Testis (tissue), 2 donors: ENCODE measurements at regions not wholly inside any gene's neighbourhood (a gene's known extent, or its start where the extent isn't known, plus 50 kb on each side); places are given as distances from the start of the nearest gene placed in this dataset.

Source experiments
- DNase-seq: peaks from one replicate; pipeline ENCODE4 v3.0.0-alpha.2; 2019
- H3K27ac ChIP-seq, 2 donors: fragments of 200-600 bp; sonication (generic); one replicate each; pipeline ENCODE4 v1.5.1; 2019
- H3K27me3 ChIP-seq: fragments of 200-600 bp; sonication (generic); one replicate; pipeline ENCODE4 v1.5.1; 2019
- H3K36me3 ChIP-seq: fragments of 200-600 bp; sonication (generic); one replicate; pipeline ENCODE4 v1.5.1; 2017; ENCODE audit warnings: low read depth; ENCODE audit errors: missing control alignments
- H3K4me1 ChIP-seq: fragments of 200-600 bp; sonication (generic); one replicate; pipeline ENCODE4 v1.5.1; 2019
- H3K4me3 ChIP-seq, 2 donors: fragments of 200-600 bp; sonication (generic); one replicate each; pipeline ENCODE4 v1.5.1; 2017 to 2019
- H3K9me3 ChIP-seq: fragments of 200-600 bp; sonication (generic); one replicate; pipeline ENCODE4 v1.5.1; 2017
- POLR2A ChIP-seq: fragments of 450-650 bp; IDR thresholded peaks from one replicate; pipeline ENCODE4 v1.6.1; 2017; ENCODE audit warnings: antibody characterized with exemption, mild to moderate bottlenecking, moderate library complexity
- WGBS, 2 donors: methylation state at CpG; one replicate each; pipeline ENCODE4 v1.1.5; 2018; 5-methylcytosine and 5-hydroxymethylcytosine counted together
- intact Hi-C: fragments of 100-400 bp; cut with DNase I; formaldehyde crosslinking; loops from one replicate; pipeline ENCODE4 v1.15.1; 2023; ENCODE audit warnings: low total_unique reads
- TF ChIP-seq, protein P1 (sequence below), 3 experiments: fragments of 450-650 bp in 2 of 3; fragments of 200-600 bp in 1 of 3; sonication (generic) in 1 of 3; IDR thresholded peaks; one replicate each; pipeline ENCODE4 v1.5.1; 2016 to 2019; ENCODE audit warnings: antibody characterized with exemption in 3 of 3, mild to moderate bottlenecking in 2 of 3, moderate library complexity in 1 of 3

DNA sequence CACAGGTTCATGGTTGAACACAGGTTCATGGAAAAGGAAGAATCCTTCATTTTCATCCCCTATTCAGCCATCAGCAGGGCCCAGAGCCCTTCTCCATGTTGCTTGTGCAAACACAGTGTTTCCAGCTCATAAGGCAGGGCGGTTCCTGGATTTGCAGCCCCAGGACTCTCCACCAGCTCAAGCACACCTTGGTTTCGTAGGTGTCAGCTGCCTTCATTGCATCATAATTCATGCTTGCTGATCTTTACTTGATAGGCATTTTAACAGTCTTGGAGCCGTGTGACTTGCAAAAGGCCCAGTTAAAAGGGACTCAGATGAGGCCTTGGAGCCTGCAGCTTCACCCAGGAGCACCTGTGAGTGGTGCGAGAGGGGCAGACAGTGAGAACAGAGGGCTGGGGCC is 318.1 kb upstream of the B3GAT1 start:
- 87 to 100% methylated on average over 3 to 4 of the region's 4 CpGs for WGBS, 2 donors
- Histone ChIP-seq H3K4me1 (no peaks in the 10 kb centered on the region), H3K27ac (no peak overlapping the region), H3K36me3 (no peaks in the 10 kb centered on the region), H3K9me3 (no peaks in the 10 kb centered on the region), H3K27me3 (no peaks in the 10 kb centered on the region), H3K4me3 (no peak overlapping the region)
- no peak for DNase-seq
- no peak for TF ChIP-seq POLR2A
- TF ChIP-seq, protein P1, sequence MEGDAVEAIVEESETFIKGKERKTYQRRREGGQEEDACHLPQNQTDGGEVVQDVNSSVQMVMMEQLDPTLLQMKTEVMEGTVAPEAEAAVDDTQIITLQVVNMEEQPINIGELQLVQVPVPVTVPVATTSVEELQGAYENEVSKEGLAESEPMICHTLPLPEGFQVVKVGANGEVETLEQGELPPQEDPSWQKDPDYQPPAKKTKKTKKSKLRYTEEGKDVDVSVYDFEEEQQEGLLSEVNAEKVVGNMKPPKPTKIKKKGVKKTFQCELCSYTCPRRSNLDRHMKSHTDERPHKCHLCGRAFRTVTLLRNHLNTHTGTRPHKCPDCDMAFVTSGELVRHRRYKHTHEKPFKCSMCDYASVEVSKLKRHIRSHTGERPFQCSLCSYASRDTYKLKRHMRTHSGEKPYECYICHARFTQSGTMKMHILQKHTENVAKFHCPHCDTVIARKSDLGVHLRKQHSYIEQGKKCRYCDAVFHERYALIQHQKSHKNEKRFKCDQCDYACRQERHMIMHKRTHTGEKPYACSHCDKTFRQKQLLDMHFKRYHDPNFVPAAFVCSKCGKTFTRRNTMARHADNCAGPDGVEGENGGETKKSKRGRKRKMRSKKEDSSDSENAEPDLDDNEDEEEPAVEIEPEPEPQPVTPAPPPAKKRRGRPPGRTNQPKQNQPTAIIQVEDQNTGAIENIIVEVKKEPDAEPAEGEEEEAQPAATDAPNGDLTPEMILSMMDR (IDR thresholded peaks at IDR 0.05): no peak
- intact Hi-C loops: no loop called here

DNA sequence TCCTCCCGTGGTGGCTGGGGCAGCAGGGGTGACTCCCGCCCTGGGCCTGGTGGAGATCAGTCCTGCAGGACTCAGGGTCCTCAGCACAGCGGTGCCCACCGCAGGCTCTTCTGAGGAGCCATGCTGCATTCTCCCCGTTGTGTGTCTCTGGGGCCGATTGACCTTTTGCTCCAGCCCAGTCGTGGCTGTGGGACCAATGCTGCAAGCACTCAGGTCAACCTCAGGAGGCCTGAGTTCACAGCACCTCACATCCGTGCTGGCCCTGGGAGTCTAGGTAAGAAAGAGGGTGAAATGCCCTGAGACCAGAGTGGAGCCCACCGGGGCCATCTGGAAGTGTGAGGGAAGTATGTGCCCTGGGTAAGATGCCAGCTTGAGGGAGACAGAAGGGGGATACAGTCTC is 316.1 kb upstream of the B3GAT1 start:
- H3K27me3 ChIP-seq: no peaks in the 10 kb centered on the region
- 89 to 94% methylated on average over 8 to 9 of the region's 9 CpGs for WGBS, 2 donors
- no peak overlapping the region for H3K27ac ChIP-seq
- no peaks in the 10 kb centered on the region for H3K4me1 ChIP-seq
- no peak for TF ChIP-seq POLR2A
- TF ChIP-seq, protein P1 (IDR thresholded peaks at IDR 0.05): no peak
- no peak for DNase-seq
- no peak overlapping the region for H3K4me3 ChIP-seq
- intact Hi-C loops: no loop called here
- no peaks in the 10 kb centered on the region for H3K36me3 ChIP-seq
- H3K9me3 ChIP-seq: no peaks in the 10 kb centered on the region

DNA sequence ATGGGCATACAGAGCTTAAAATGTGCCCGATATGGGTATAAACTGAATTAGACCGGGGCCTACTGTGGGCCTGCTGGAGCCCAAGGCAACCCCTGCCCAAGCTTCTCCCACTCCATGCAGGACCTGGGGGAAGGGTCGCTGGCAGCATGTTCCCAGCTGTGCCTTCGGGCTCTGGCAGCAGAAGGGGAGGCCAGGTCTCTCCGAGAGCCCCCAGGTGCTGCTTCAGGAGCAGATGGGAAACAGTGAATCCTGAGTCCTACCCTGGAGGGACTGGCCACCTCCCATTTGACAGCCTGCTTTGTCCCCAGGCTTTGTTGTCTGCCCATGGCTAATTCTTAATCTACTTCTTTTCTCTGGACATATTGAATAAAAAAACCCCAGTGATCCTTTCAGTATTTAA is 315.6 kb upstream of the B3GAT1 start:
- no peak overlapping the region for H3K4me3 ChIP-seq
- no peaks in the 10 kb centered on the region for H3K4me1 ChIP-seq
- H3K36me3 ChIP-seq: no peaks in the 10 kb centered on the region
- H3K27me3 ChIP-seq: no peaks in the 10 kb centered on the region
- DNase-seq: no peak
- no peak overlapping the region for H3K27ac ChIP-seq
- intact Hi-C loops: no loop called here
- WGBS, 2 donors: 86 to 94% methylated on average over 5 of the region's 5 CpGs
- TF ChIP-seq, protein P1 (IDR thresholded peaks at IDR 0.05): no peak
- TF ChIP-seq POLR2A: no peak
- no peaks in the 10 kb centered on the region for H3K9me3 ChIP-seq

- no peak for DNase-seq
- Histone ChIP-seq H3K27me3 (no peaks in the 10 kb centered on the region), H3K9me3 (no peaks in the 10 kb centered on the region), H3K4me1 (no peaks in the 10 kb centered on the region), H3K4me3 (no peak overlapping the region), H3K27ac (no peak overlapping the region), H3K36me3 (no peaks in the 10 kb centered on the region)
- 89 to 90% methylated on average over 13 of the region's 13 CpGs for WGBS, 2 donors
- intact Hi-C loops: no loop called here
- TF ChIP-seq POLR2A: no peak
- TF ChIP-seq, protein P1 (IDR thresholded peaks at IDR 0.05): no peak
These were observed 315.2 kb upstream of the B3GAT1 start for GRCh38 chr11:134727204-134727603.

DNA sequence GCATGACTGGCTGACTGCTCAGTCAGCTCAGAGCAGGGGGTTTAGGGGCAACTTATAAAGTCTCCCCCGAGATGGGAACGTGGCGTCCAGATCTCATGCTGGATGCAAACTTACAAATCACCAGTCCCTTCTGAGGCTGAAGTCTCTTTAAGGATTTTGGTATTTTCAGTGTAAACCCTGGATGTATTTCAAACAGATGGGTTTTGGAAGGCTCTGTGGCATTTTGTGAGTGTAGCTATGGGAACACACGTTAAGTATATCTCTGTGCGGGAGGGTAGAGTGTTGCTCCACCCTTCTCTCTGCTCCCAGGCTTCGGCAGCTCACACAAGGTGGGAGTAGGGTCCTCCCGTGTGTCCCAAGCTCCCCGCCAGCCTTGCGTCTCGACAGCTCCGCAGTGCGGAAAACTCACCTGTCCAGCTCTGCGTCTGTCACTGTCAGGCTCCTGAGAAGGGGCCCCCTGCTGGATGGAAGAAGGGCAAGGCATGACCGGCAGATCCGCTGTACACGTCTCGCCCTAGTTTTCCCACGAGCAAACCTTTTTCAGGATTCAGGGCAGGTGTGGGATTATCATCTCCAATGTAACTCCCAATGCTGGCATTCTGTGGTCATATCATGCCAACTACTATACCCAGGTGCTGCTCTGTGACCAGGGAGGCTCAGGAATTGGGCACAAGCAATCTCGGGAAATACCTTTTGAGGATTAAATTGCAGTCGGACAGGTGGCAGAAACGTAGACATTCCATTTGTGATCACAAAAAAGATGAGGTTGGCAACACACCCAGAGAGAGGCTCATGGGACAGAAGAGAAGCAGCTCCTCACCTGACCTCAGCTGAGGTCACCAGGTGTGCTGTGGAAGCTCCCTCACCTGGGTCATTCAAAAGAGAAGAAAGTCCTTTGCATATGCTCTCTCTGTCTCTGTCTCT is 313.9 kb upstream of the B3GAT1 start:
- Histone ChIP-seq H3K36me3 (no peaks in the 10 kb centered on the region), H3K4me1 (no peaks in the 10 kb centered on the region), H3K9me3 (no peaks in the 10 kb centered on the region), H3K27ac (no peak overlapping the region), H3K27me3 (no peaks in the 10 kb centered on the region), H3K4me3 (no peak overlapping the region)
- peak; percentile 45 for DNase-seq
- WGBS, 2 donors: 65 to 68% methylated on average over 19 to 21 of the region's 21 CpGs
- TF ChIP-seq POLR2A: no peak
- TF ChIP-seq, protein P1 (IDR thresholded peaks at IDR 0.05): peak in 1 of 3 experiments; percentile 12
- intact Hi-C loops: no loop called here
